A549 (cell line): ENCODE measurements at regions not wholly inside any gene's neighbourhood (a gene's known extent, or its start where the extent isn't known, plus 50 kb on each side); places are given as distances from the start of the nearest gene placed in this dataset.

Experiments used
- ATAC-seq, 2 experiments: fragments of 200-7000 bp in 1 of 2; fragments of >200 bp in 1 of 2; cut with Nextera tagmentation in 1 of 2; cut with Tn5 transposase in 1 of 2; 3 replicates each; pipeline versions ENCODE4 v1.8.0 to v1.9.1; 2018 to 2020; ENCODE audit warnings: mild to moderate bottlenecking in 1 of 2, moderate library complexity in 1 of 2
- CTCF ChIA-PET: fragments of 300-600 bp; sonication (Branson Sonifier 250); formaldehyde crosslinking; extraction: SDS; loops from one replicate; lab custom pipeline; 2021; ENCODE audit warnings: antibody characterized with exemption, inconsistent platforms; lab: Yijun Ruan, JAX
- POLR2A ChIA-PET: fragments of 350-600 bp; formaldehyde crosslinking; extraction: SDS; loops from one replicate; lab custom pipeline; 2021; ENCODE audit warnings: antibody characterized with exemption, inconsistent platforms; lab: Yijun Ruan, JAX
- DNase-seq, 2 experiments: peaks; one replicate each; pipeline versions ENCODE4 v3.0.0 to v3.0.0-alpha.2; 2011 to 2016; ENCODE audit warnings: low read depth in 1 of 2, low spot score in 1 of 2
- FAIRE-seq: peaks from 2 replicates; lab custom pipeline; 2011; peaks lifted over from hg19 to GRCh38; lab: Jason Lieb, UNC
- H3K27ac ChIP-seq, 2 experiments: fragments of >200 bp; sonication (Bioruptor Twin); formaldehyde crosslinking; 3 replicates each; pipeline ENCODE4 v1.5.1; 2016 to 2017
- H3K4me1 ChIP-seq: fragments of >200 bp; sonication (Bioruptor Twin); formaldehyde crosslinking; 3 replicates; pipeline ENCODE4 v1.6.1; 2016
- H3K4me2 ChIP-seq: fragments of >200 bp; sonication (Bioruptor Twin); formaldehyde crosslinking; 3 replicates; pipeline ENCODE4 v1.6.1; 2016
- H3K4me3 ChIP-seq: fragments of >200 bp; sonication (Bioruptor Twin); formaldehyde crosslinking; 3 replicates; pipeline ENCODE4 v1.5.1; 2016
- H3K9me3 ChIP-seq: fragments of >200 bp; sonication (Bioruptor Twin); formaldehyde crosslinking; 3 replicates; pipeline ENCODE4 v1.6.1; 2016
- BHLHE40 ChIP-seq: IDR thresholded peaks from 2 replicates; pipeline ENCODE4 v1.6.1; 2012; ENCODE audit warnings: low read depth, low read length, inconsistent platforms
- CBX2 ChIP-seq: fragments of 200-600 bp; sonication (generic); IDR thresholded peaks from 2 replicates; pipeline ENCODE4 v1.6.1; 2016; ENCODE audit warnings: low read depth, mild to moderate bottlenecking, borderline replicate concordance
- CEBPB ChIP-seq, 2 experiments: fragments of >200 bp in 1 of 2; sonication (Bioruptor Twin) in 1 of 2; formaldehyde crosslinking in 1 of 2; IDR thresholded peaks; 2 replicates each; pipeline ENCODE4 v1.6.1; 2012 to 2016
- CHD2 ChIP-seq: fragments of 150-350 bp; IDR thresholded peaks from 2 replicates; pipeline ENCODE4 v1.6.1; 2014; ENCODE audit warnings: low read length; ENCODE audit not compliant: partially characterized antibody
- EHMT2 ChIP-seq: fragments of 200-600 bp; sonication (generic); IDR thresholded peaks from 2 replicates; pipeline ENCODE4 v1.6.1; 2016; ENCODE audit warnings: antibody characterized with exemption, low read depth, mild to moderate bottlenecking, moderate library complexity
- ELK1 ChIP-seq: fragments of 150-350 bp; IDR thresholded peaks from 2 replicates; pipeline ENCODE4 v1.6.1; 2014; ENCODE audit warnings: low read depth, mild to moderate bottlenecking, low read length
- ESRRA ChIP-seq: fragments of 150-350 bp; IDR thresholded peaks from 2 replicates; pipeline ENCODE4 v1.6.1; 2014; ENCODE audit warnings: mild to moderate bottlenecking, low read length, borderline replicate concordance
- FOSL2 ChIP-seq, 2 experiments: fragments of 450-650 bp in 1 of 2; fragments of >200 bp in 1 of 2; sonication (Bioruptor Twin) in 1 of 2; formaldehyde crosslinking; IDR thresholded peaks; 2 replicates each; pipeline versions ENCODE4 v1.5.0 to v1.6.1; 2016 to 2020; ENCODE audit warnings: mild to moderate bottlenecking in 1 of 2, moderate library complexity in 1 of 2
- FOXS1 ChIP-seq: fragments of 250-450 bp; sonication (Bioruptor Pico); IDR thresholded peaks from 2 replicates; pipeline ENCODE4 v1.5.0; 2020; ENCODE audit warnings: mild to moderate bottlenecking, moderate library complexity
- JUN ChIP-seq, 2 experiments: fragments of >200 bp; sonication (Bioruptor Twin); formaldehyde crosslinking; IDR thresholded peaks; 2 replicates in 1 of 2; 3 replicates in 1 of 2; pipeline ENCODE4 v1.6.1; 2016 to 2017
- MAX ChIP-seq: IDR thresholded peaks from 2 replicates; pipeline ENCODE4 v1.6.1; 2012
- MYC ChIP-seq: IDR thresholded peaks from 2 replicates; pipeline ENCODE4 v1.6.1; 2012; ENCODE audit warnings: mild to moderate bottlenecking, inconsistent platforms, low read length, improper control_type of control experiment, borderline replicate concordance
- RAD21 ChIP-seq, 2 experiments: fragments of >200 bp in 1 of 2; sonication (Bioruptor Twin) in 1 of 2; formaldehyde crosslinking in 1 of 2; IDR thresholded peaks in 1 of 2; conservative IDR thresholded peaks in 1 of 2; 2 replicates in 1 of 2; 3 replicates in 1 of 2; pipeline ENCODE4 v1.6.1; 2012 to 2018; ENCODE audit warnings: inconsistent platforms in 1 of 2
- RARB ChIP-seq: fragments of 250-450 bp; sonication (Bioruptor Pico); IDR thresholded peaks from 2 replicates; pipeline ENCODE4 v1.8.0; 2021; ENCODE audit warnings: mild to moderate bottlenecking, moderate library complexity
- RFX5 ChIP-seq: fragments of 450-650 bp; IDR thresholded peaks from 2 replicates; pipeline ENCODE4 v1.7.1; 2014; ENCODE audit warnings: antibody characterized with exemption, mild to moderate bottlenecking, moderate library complexity
- SMC3 ChIP-seq: fragments of >200 bp; sonication (Bioruptor Twin); formaldehyde crosslinking; IDR thresholded peaks from 3 replicates; pipeline ENCODE4 v1.6.1; 2018; ENCODE audit warnings: inconsistent platforms
- ZC3H11A ChIP-seq: fragments of 450-650 bp; IDR thresholded peaks from 2 replicates; pipeline ENCODE4 v1.6.1; 2014; ENCODE audit warnings: antibody characterized with exemption, mild to moderate bottlenecking
- ZFP36 ChIP-seq: fragments of 450-650 bp; IDR thresholded peaks from 2 replicates; pipeline ENCODE4 v1.6.1; 2014; ENCODE audit warnings: borderline replicate concordance; ENCODE audit not compliant: partially characterized antibody
- ZSCAN20 ChIP-seq: fragments of 250-450 bp; sonication (Bioruptor Pico); IDR thresholded peaks from 2 replicates; pipeline ENCODE4 v1.8.0; 2022; ENCODE audit warnings: mild to moderate bottlenecking, moderate library complexity
- WGBS: methylation state at CpG from one replicate; pipeline ENCODE4 v1.1.6; 2017; ENCODE audit errors: missing lambda C conversion rate; 5-methylcytosine and 5-hydroxymethylcytosine counted together
- TF ChIP-seq, protein P1 (sequence below): fragments of >200 bp; sonication (Bioruptor Twin); formaldehyde crosslinking; IDR thresholded peaks from 3 replicates; pipeline ENCODE4 v1.5.1; 2016

DNA sequence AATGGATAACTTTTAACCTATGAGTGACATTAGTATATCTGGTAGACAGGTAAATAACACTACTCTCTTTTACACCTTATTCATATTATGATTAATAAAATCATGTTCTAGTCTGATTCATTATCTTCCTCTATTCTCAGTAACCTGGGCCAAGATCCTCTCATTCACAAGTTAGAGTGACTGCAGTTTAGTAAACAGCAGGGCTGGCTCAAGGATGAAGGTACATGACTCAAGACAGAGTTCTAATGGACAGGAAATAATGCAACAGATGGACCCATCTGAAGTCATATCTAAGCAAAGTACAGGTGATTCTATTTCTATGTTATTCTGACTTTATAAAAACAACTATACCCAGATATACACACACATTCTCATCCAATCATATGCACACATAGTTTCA, 582.5 kb upstream of the CDH18 start:
- Histone ChIP-seq H3K9me3 (no peaks in the 10 kb centered on the region), H3K4me1 (peaks cover 27% of the 10 kb centered on the region), H3K4me2 (no peak overlapping the region), H3K4me3 (no peak overlapping the region), H3K27ac (no peak overlapping the region)
- ChIA-PET CTCF (no interaction called here), POLR2A (no interaction called here)
- no peak for FAIRE-seq
- ATAC-seq: no peak
- TF ChIP-seq ESRRA (no peak), BHLHE40 (no peak), FOXS1 (no peak), ZFP36 (no peak), CEBPB (IDR thresholded peaks at IDR 0.05) (no peak), ZC3H11A (no peak), JUN (IDR thresholded peaks at IDR 0.05) (no peak), RARB (no peak), SMC3 (no peak), CHD2 (no peak), MYC (no peak), ELK1 (no peak)
- DNase-seq: no peak

DNA sequence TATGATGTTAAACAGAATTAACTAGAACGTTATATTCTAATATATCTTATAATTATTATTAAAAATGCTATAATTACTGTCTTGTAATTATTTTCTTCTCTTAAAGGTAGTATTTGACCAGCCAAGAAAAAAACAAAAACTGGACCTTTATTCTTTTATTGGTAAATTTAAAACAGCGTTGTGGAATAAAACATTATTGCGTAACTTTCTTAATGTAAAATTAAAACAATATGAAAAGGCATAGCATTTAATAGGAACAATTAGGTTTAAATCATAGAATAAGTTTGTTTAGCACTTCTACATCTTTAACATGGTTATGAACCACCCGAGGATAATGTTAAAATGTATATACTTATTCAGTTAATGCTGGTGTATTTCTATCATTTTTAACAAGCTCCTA, 574.5 kb upstream of the CDH18 start:
- TF ChIP-seq CEBPB (IDR thresholded peaks at IDR 0.05) (peak in 1 of 2 experiments; percentile 7; a peak in 1 of 4 replicates), BHLHE40 (no peak)
- TF ChIP-seq, all 56 proteins: peak for 1
- Histone ChIP-seq H3K27ac (no peak overlapping the region), H3K4me2 (0 out of 3 replicates have a peak overlapping the region, but pooled peaks have one; percentile 38), H3K9me3 (no peaks in the 10 kb centered on the region), H3K4me3 (no peak overlapping the region), H3K4me1 (peaks cover 10% of the 10 kb centered on the region; the same call in 2 of the 3 replicates)
- 48% methylated on average over 4 of the region's 4 CpGs for WGBS
- POLR2A ChIA-PET: no interaction called here
- no peak for ATAC-seq
- no peak for DNase-seq
- FAIRE-seq: no peak
- CTCF ChIA-PET: interaction anchor here (0.6 to 1.1 kb wide), 2 partner anchors 524 to 778 kb away, joined by 3 read pairs; no protein-coding TSS in a partner anchor

DNA sequence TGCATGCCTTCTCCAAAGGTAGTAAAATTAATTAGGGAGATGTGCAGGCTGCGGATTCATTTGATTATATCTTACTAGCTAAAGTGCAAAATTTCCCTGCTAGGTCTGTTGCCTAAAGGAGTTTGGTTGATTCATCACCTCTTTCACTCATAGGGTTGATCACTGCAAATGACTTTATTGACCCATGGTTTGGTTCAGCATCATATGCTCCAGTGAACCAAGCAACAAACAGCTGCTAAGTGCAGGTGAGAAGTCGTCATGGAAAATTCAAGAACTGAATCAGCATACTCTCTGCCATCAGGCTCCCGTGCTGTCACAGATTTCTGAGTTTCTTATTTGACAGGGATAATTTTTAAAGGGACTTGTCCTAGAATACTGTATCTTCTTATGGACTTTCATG, 571.8 kb upstream of the CDH18 start:
- no peak for TF ChIP-seq EHMT2
- no peak for TF ChIP-seq ESRRA
- TF ChIP-seq, protein P1, sequence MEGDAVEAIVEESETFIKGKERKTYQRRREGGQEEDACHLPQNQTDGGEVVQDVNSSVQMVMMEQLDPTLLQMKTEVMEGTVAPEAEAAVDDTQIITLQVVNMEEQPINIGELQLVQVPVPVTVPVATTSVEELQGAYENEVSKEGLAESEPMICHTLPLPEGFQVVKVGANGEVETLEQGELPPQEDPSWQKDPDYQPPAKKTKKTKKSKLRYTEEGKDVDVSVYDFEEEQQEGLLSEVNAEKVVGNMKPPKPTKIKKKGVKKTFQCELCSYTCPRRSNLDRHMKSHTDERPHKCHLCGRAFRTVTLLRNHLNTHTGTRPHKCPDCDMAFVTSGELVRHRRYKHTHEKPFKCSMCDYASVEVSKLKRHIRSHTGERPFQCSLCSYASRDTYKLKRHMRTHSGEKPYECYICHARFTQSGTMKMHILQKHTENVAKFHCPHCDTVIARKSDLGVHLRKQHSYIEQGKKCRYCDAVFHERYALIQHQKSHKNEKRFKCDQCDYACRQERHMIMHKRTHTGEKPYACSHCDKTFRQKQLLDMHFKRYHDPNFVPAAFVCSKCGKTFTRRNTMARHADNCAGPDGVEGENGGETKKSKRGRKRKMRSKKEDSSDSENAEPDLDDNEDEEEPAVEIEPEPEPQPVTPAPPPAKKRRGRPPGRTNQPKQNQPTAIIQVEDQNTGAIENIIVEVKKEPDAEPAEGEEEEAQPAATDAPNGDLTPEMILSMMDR: no peak
- no peak for TF ChIP-seq RAD21 (conservative IDR thresholded peaks at IDR 0.05 in 1 of 2, IDR thresholded peaks at IDR 0.05 in 1 of 2)
- no peak for TF ChIP-seq FOSL2 (IDR thresholded peaks at IDR 0.05)
- no peak for TF ChIP-seq FOSL2 (CRISPR knock-in tag; IDR thresholded peaks at IDR 0.05)
- TF ChIP-seq ZSCAN20 (CRISPR knock-in tag): no peak
- TF ChIP-seq MAX: no peak
- no peak for TF ChIP-seq CBX2
- no peak for TF ChIP-seq RFX5
- FAIRE-seq (no peak), DNase-seq (no peak), ATAC-seq (no peak)
- Histone ChIP-seq H3K4me3 (no peak overlapping the region), H3K4me2 (no peak overlapping the region), H3K27ac (no peak overlapping the region), H3K4me1 (peaks cover 19% of the 10 kb centered on the region), H3K9me3 (no peaks in the 10 kb centered on the region)
- ChIA-PET POLR2A (no interaction called here), CTCF (no interaction called here)
- 59% methylated on average over 3 of the region's 3 CpGs for WGBS
